HCT116 (cell line): ENCODE measurements at regions not wholly inside any gene's neighbourhood (a gene's known extent, or its start where the extent isn't known, plus 50 kb on each side); places are given as distances from the start of the nearest gene placed in this dataset.

Experiments used
- ATAC-seq: fragments of 200-7000 bp; cut with Tn5 transposase; 2 replicates; pipeline ENCODE4 v1.9.1; 2020; ENCODE audit warnings: mild to moderate bottlenecking, moderate library complexity
- BruUV-seq: library from RNA; stranded (reverse); fragments of 400-500 nt; replicated peaks from 2 replicates; lab custom pipeline; 2021; lab: Mats Ljungman, UMichigan
- CTCF ChIA-PET: fragments of 300-600 bp; sonication (Branson Sonifier 250); formaldehyde crosslinking; loops from one replicate; lab custom pipeline; 2021; ENCODE audit warnings: antibody characterized with exemption; lab: Charles Lee
- POLR2A ChIA-PET: fragments of 300-600, 350-600 bp; sonication (Branson Sonifier 250); formaldehyde crosslinking; loops from one replicate; lab custom pipeline; 2021; ENCODE audit warnings: antibody characterized with exemption; lab: Charles Lee
- RAD21 ChIA-PET, 2 experiments: fragments of 300-600 bp; sonication (Branson Sonifier 250); formaldehyde crosslinking; loops; one replicate each; lab custom pipeline; 2023; ENCODE audit warnings: low total read pairs in 2 of 2; ENCODE audit not compliant: uncharacterized antibody in 2 of 2, unreplicated experiment in 2 of 2, low non-redundant PET in 1 of 2; lab: Charles Lee
- DNase-seq: peaks from one replicate; pipeline ENCODE4 v3.0.0-alpha.2; 2010; ENCODE audit warnings: low read depth, low spot score
- H2AFZ ChIP-seq: fragments of 200-600 bp; shearing (Covaris generic), sonication (generic); 2 replicates; pipeline ENCODE4 v1.6.1; 2017; ENCODE audit warnings: low read depth, mixed run types, mixed read lengths, antibody characterized with exemption, low read length; ENCODE audit not compliant: poor library complexity, severe bottlenecking
- H3K27ac ChIP-seq: 2 replicates; pipeline ENCODE4 v1.5.1; 2012; ENCODE audit warnings: low read depth, low read length
- H3K27me3 ChIP-seq: fragments of 200-600 bp; sonication (generic); 2 replicates; pipeline ENCODE4 v1.6.1; 2016; ENCODE audit warnings: mixed run types, low read length, mixed read lengths; ENCODE audit not compliant: insufficient read depth
- H3K36me3 ChIP-seq, 2 experiments: fragments of 200-500 bp in 1 of 2; fragments of 200-600 bp in 1 of 2; sonication (Bioruptor generic) in 1 of 2; sonication (generic) in 1 of 2; 2 replicates each; pipeline versions ENCODE4 v1.5.1 to v1.6.1; 2014 to 2016; ENCODE audit warnings: low read length in 2 of 2, inconsistent platforms in 1 of 2, mixed read lengths in 1 of 2, mixed run types in 1 of 2; ENCODE audit not compliant: insufficient read depth in 2 of 2, control insufficient read depth in 1 of 2
- H3K4me1 ChIP-seq, 2 experiments: fragments of 200-600 bp in 1 of 2; sonication (generic) in 1 of 2; 2 replicates each; pipeline versions ENCODE4 v1.5.1 to v1.6.1; 2012 to 2017; ENCODE audit warnings: low read length in 2 of 2, inconsistent platforms in 1 of 2, mild to moderate bottlenecking in 1 of 2, mixed read lengths in 1 of 2, mixed run types in 1 of 2, moderate library complexity in 1 of 2; ENCODE audit not compliant: insufficient read depth in 2 of 2, control insufficient read depth in 1 of 2
- H3K4me2 ChIP-seq: fragments of 200-600 bp; sonication (generic); 2 replicates; pipeline ENCODE4 v1.6.1; 2017; ENCODE audit warnings: mixed run types, low read length, mixed read lengths
- H3K4me3 ChIP-seq, 2 experiments: fragments of 200-600 bp in 1 of 2; sonication (generic) in 1 of 2; replicated peaks in 1 of 2; 2 replicates each; pipeline ENCODE4 v1.5.1; 2011 to 2016; ENCODE audit warnings: low read length in 2 of 2, control low read depth in 1 of 2, low read depth in 1 of 2, mild to moderate bottlenecking in 1 of 2, mixed read lengths in 1 of 2, mixed run types in 1 of 2
- H3K79me2 ChIP-seq: fragments of 200-600 bp; sonication (generic); 2 replicates; pipeline ENCODE4 v1.6.1; 2017; ENCODE audit warnings: mild to moderate bottlenecking, mixed run types, low read length, moderate library complexity, mixed read lengths; ENCODE audit not compliant: insufficient read depth
- H3K9ac ChIP-seq: fragments of 200-600 bp; sonication (generic); 2 replicates; pipeline ENCODE4 v1.6.1; 2016; ENCODE audit warnings: low read length, mixed read lengths
- H3K9me2 ChIP-seq: fragments of 200-600 bp; sonication (generic), shearing (Covaris generic); 2 replicates; pipeline ENCODE4 v1.6.1; 2017; ENCODE audit warnings: mixed run types, mild to moderate bottlenecking, moderate library complexity; ENCODE audit not compliant: insufficient read depth
- H3K9me3 ChIP-seq, 2 experiments: fragments of 200-500 bp in 1 of 2; fragments of 200-600 bp in 1 of 2; sonication (Bioruptor generic) in 1 of 2; sonication (generic) in 1 of 2; 2 replicates each; pipeline ENCODE4 v1.6.1; 2014 to 2017; ENCODE audit warnings: low read length in 2 of 2, mixed read lengths in 2 of 2, inconsistent platforms in 1 of 2, low read depth in 1 of 2, mild to moderate bottlenecking in 1 of 2, mixed run types in 1 of 2, moderate library complexity in 1 of 2; ENCODE audit not compliant: control insufficient read depth in 1 of 2, insufficient read depth in 1 of 2
- H4K20me1 ChIP-seq: fragments of 200-600 bp; sonication (generic), shearing (Covaris generic); 2 replicates; pipeline ENCODE4 v1.6.1; 2017; ENCODE audit warnings: mixed run types, mild to moderate bottlenecking, moderate library complexity; ENCODE audit not compliant: insufficient read depth
- CBX3 ChIP-seq: IDR thresholded peaks from 2 replicates; pipeline ENCODE4 v1.6.1; 2012; ENCODE audit warnings: low read depth
- CEBPB ChIP-seq: IDR thresholded peaks from 2 replicates; pipeline ENCODE4 v1.6.1; 2012; ENCODE audit warnings: low read depth
- ELF1 ChIP-seq: IDR thresholded peaks from 2 replicates; pipeline ENCODE4 v1.6.1; 2012; ENCODE audit warnings: low read depth, borderline replicate concordance
- EZH2 ChIP-seq: fragments of 200-600 bp; sonication (generic); IDR thresholded peaks from 2 replicates; pipeline ENCODE4 v1.6.1; 2017; ENCODE audit warnings: antibody characterized with exemption, mixed run types
- EZH2phosphoT487 ChIP-seq: fragments of 200-600 bp; IDR thresholded peaks from 2 replicates; pipeline ENCODE4 v1.6.1; 2018; ENCODE audit warnings: antibody characterized with exemption, borderline replicate concordance
- FOSL1 ChIP-seq: IDR thresholded peaks from 2 replicates; pipeline ENCODE4 v1.6.1; 2012; ENCODE audit warnings: low read depth
- JUND ChIP-seq: IDR thresholded peaks from 2 replicates; pipeline ENCODE4 v1.6.1; 2012
- MAX ChIP-seq: IDR thresholded peaks from 2 replicates; pipeline ENCODE4 v1.6.1; 2012
- RAD21 ChIP-seq: IDR thresholded peaks from 2 replicates; pipeline ENCODE4 v1.6.1; 2012; ENCODE audit warnings: low read depth, mild to moderate bottlenecking
- REST ChIP-seq: IDR thresholded peaks from 2 replicates; pipeline ENCODE4 v1.6.1; 2012; ENCODE audit warnings: low read depth
- SIN3A ChIP-seq: IDR thresholded peaks from 2 replicates; pipeline ENCODE4 v1.6.1; 2012; ENCODE audit warnings: low read depth
- SP1 ChIP-seq: IDR thresholded peaks from 2 replicates; pipeline ENCODE4 v1.6.1; 2012; ENCODE audit warnings: low read depth
- SRF ChIP-seq: IDR thresholded peaks from 2 replicates; pipeline ENCODE4 v1.6.1; 2012; ENCODE audit warnings: low read depth
- TCF7L2 ChIP-seq: IDR thresholded peaks from 2 replicates; pipeline ENCODE4 v1.7.0; 2011; ENCODE audit warnings: borderline replicate concordance, inconsistent platforms; ENCODE audit not compliant: insufficient read depth, insufficient read length; ENCODE audit errors: extremely low read depth
- YY1 ChIP-seq: IDR thresholded peaks from 2 replicates; pipeline ENCODE4 v1.6.1; 2011; ENCODE audit warnings: low read length, low read depth, moderate library complexity, mild to moderate bottlenecking; ENCODE audit not compliant: insufficient replicate concordance; ENCODE audit errors: extremely low read depth
- ZBTB33 ChIP-seq: IDR thresholded peaks from 2 replicates; pipeline ENCODE4 v1.6.1; 2011; ENCODE audit warnings: mild to moderate bottlenecking, low read length, moderate library complexity; ENCODE audit not compliant: insufficient replicate concordance; ENCODE audit errors: extremely low read depth
- ZFX ChIP-seq: fragments of 450-650 bp; IDR thresholded peaks from 2 replicates; pipeline ENCODE4 v1.6.1; 2017
- intact Hi-C: fragments of 100-400 bp; cut with micrococcal nuclease; formaldehyde crosslinking; loops from 2 replicates; pipeline ENCODE4 v1.10.0; 2022

DNA sequence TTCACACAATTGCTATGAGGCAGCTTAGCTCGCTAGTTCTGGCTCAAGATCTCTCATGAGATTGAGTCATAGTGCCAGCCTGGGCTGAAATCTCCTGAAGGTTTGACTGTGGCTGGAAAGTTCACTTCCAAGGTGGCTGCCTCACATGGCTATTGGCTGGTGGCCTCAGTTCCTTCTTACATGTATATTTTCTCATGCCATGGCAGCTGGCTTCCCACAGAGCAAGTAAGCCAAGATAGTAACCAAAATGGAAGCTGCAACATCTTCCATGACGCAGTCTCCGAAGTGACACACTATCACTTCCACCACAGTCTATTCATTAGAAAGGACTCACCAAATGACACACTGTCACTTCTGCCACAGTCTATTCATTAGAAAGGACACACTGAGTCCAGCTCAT is 160.4 kb upstream of the PRDM1 start:
- Histone ChIP-seq H3K36me3 (no peaks in the 10 kb centered on the region), H3K4me1 (no peaks in the 10 kb centered on the region), H3K4me3 (no peak overlapping the region), H4K20me1 (no peaks in the 10 kb centered on the region), H3K27me3 (no peaks in the 10 kb centered on the region), H3K27ac (no peak overlapping the region), H3K9me2 (no peaks in the 10 kb centered on the region), H3K79me2 (no peaks in the 10 kb centered on the region), H2AFZ (no peak overlapping the region), H3K9ac (no peak overlapping the region), H3K9me3 (no peaks in the 10 kb centered on the region), H3K4me2 (no peak overlapping the region)
- intact Hi-C loops = no loop called here
- no TSS peak for BruUV-seq
- ATAC-seq (no peak), DNase-seq (no peak)
- RAD21 ChIA-PET = no interaction called here
- POLR2A ChIA-PET = no interaction called here
- CTCF ChIA-PET = no interaction called here
- TF ChIP-seq SP1 = no peak
- TF ChIP-seq EZH2 = no peak
- no peak for TF ChIP-seq JUND
- no peak for TF ChIP-seq SIN3A
- no peak for TF ChIP-seq MAX
- no peak for TF ChIP-seq SRF
- TF ChIP-seq YY1 = no peak
- no peak for TF ChIP-seq ZFX
- TF ChIP-seq ELF1 = no peak
- TF ChIP-seq EZH2phosphoT487 = no peak
- no peak for TF ChIP-seq TCF7L2
- TF ChIP-seq RAD21 = no peak
- TF ChIP-seq CBX3 = no peak
- TF ChIP-seq FOSL1 = no peak
- no peak for TF ChIP-seq REST
- TF ChIP-seq CEBPB = no peak
- TF ChIP-seq ZBTB33 = no peak
